Bronchial epithelial cell (primary cell): ENCODE measurements at regions not wholly inside any gene's neighbourhood (a gene's known extent, or its start where the extent isn't known, plus 50 kb on each side); places are given as distances from the start of the nearest gene placed in this dataset.

ENCODE experiments used
- DNase-seq: peaks from one replicate; pipeline ENCODE4 v3.0.0-alpha.2; 2010; ENCODE audit warnings: low read depth
- FAIRE-seq: peaks from 2 replicates; lab custom pipeline; 2011; peaks lifted over from hg19 to GRCh38; lab: Jason Lieb, UNC
- H3K27me3 ChIP-seq: 2 replicates; pipeline ENCODE4 v1.5.1; 2011; ENCODE audit warnings: low read length; ENCODE audit not compliant: control insufficient read depth, insufficient read depth
- H3K36me3 ChIP-seq: 2 replicates; pipeline ENCODE4 v1.5.1; 2011; ENCODE audit warnings: low read length; ENCODE audit not compliant: control insufficient read depth, insufficient read depth
- H3K4me3 ChIP-seq: 2 replicates; pipeline ENCODE4 v1.5.1; 2011; ENCODE audit warnings: mild to moderate bottlenecking, low read depth, low read length, control low read depth
- CTCF ChIP-seq: IDR thresholded peaks from 2 replicates; pipeline ENCODE4 v1.5.1; 2011; ENCODE audit warnings: mild to moderate bottlenecking, moderate library complexity, low read length, control low read depth, inconsistent platforms; ENCODE audit not compliant: insufficient read depth, severe bottlenecking

GRCh38 chr13:89967701-89968100 lies 1379.8 kb upstream of the MIR17HG start:
- FAIRE-seq (no peak), DNase-seq (no peak)
- H3K36me3 ChIP-seq: no peaks in the 10 kb centered on the region
- H3K4me3 ChIP-seq: no peak overlapping the region
- H3K27me3 ChIP-seq: no peaks in the 10 kb centered on the region
- no peak for TF ChIP-seq CTCF

GRCh38 chr13:89968470-89968869 lies 1379.0 kb upstream of the MIR17HG start:
- FAIRE-seq (no peak), DNase-seq (no peak)
- no peak for TF ChIP-seq CTCF
- H3K4me3 ChIP-seq: no peak overlapping the region
- no peaks in the 10 kb centered on the region for H3K36me3 ChIP-seq
- no peaks in the 10 kb centered on the region for H3K27me3 ChIP-seq

DNA sequence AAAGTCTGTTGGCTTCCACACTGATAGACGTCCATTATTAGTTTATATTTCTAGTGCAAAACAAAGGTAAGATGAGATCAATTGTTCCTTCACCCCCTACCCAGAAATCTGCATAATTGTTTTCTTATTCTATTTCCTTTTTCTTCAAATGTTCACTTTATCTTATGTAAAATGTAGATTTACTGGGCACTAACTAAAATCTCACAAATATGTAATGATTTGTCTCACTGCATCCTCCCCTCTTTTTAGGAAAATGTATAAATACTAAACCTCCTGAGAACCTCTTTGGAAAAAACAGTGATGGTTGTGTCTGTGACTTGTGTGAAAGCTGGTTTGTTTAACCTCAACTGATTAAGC lies 1377.2 kb upstream of the MIR17HG start:
- no peak for DNase-seq
- no peak overlapping the region for H3K4me3 ChIP-seq
- no peaks in the 10 kb centered on the region for H3K27me3 ChIP-seq
- TF ChIP-seq CTCF: no peak
- H3K36me3 ChIP-seq: no peaks in the 10 kb centered on the region
- no peak for FAIRE-seq

DNA sequence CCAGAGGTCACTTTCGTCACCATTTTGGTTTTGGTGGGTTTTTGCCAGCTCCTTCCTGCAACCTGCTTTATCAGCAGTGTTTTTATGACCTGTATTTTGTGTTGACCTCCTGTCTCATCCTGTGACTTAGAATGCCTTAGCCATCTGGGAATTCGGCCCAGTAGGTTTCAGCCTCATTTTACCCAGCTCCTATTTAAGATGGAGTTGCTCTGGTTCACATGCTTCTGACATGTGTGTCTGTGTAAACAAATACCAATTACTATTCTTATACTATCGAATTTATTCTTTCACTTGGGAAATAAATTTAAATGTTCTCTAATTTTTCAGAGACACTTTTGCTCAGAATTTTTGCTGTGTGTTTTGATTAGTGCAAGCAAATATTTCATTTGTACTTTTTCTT lies 1370.3 kb upstream of the MIR17HG start:
- no peak for DNase-seq
- H3K4me3 ChIP-seq: no peak overlapping the region
- no peak for TF ChIP-seq CTCF
- H3K27me3 ChIP-seq: no peaks in the 10 kb centered on the region
- FAIRE-seq: no peak
- H3K36me3 ChIP-seq: no peaks in the 10 kb centered on the region

- no peak for DNase-seq
Observed at GRCh38 chr13:89980896-89981295, 1366.6 kb upstream of the MIR17HG start.

More at GRCh38 chr13:89980896-89981295, 1366.6 kb upstream of the MIR17HG start:
- no peak overlapping the region for H3K4me3 ChIP-seq
- H3K36me3 ChIP-seq: no peaks in the 10 kb centered on the region
- TF ChIP-seq CTCF: no peak
- no peaks in the 10 kb centered on the region for H3K27me3 ChIP-seq
- no peak for FAIRE-seq
